ENCODE measurements at regions not wholly inside any gene's neighbourhood (a gene's known extent, or its start where the extent isn't known, plus 50 kb on each side); places are given as distances from the start of the nearest gene placed in this dataset.

DNA sequence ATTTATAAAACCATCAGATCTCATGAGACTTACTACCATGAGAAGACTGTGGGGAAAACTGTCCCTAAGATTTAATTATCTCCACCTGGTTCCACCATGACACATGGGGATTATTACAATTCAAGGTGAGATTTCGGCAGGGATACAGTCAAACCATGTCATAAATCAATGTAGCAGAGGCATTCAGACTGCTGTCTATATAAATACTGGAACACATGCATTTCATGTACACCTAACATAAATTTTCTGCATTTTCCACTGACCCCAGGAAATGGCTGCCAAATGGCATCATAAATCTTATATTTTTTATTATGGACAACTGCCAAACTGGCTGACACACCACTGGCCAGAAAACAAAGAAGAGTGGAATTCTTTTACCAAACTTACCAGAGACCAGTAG is 755.1 kb upstream of the EPHA6 start:
- TF ChIP-seq, protein P1, sequence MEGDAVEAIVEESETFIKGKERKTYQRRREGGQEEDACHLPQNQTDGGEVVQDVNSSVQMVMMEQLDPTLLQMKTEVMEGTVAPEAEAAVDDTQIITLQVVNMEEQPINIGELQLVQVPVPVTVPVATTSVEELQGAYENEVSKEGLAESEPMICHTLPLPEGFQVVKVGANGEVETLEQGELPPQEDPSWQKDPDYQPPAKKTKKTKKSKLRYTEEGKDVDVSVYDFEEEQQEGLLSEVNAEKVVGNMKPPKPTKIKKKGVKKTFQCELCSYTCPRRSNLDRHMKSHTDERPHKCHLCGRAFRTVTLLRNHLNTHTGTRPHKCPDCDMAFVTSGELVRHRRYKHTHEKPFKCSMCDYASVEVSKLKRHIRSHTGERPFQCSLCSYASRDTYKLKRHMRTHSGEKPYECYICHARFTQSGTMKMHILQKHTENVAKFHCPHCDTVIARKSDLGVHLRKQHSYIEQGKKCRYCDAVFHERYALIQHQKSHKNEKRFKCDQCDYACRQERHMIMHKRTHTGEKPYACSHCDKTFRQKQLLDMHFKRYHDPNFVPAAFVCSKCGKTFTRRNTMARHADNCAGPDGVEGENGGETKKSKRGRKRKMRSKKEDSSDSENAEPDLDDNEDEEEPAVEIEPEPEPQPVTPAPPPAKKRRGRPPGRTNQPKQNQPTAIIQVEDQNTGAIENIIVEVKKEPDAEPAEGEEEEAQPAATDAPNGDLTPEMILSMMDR (IDR thresholded peaks at IDR 0.05; ENCODE audit: insufficient read depth, low read length, poor library complexity, severe bottlenecking): no peak
- no peak for TF ChIP-seq EZH2phosphoT487 (conservative IDR thresholded peaks at IDR 0.05; ENCODE audit: low read length)
